Activated CD4-positive, alpha-beta memory T cell treated with anti-CD3 and anti-CD28 coated beads for 36 hours (primary cell): ENCODE measurements at regions not wholly inside any gene's neighbourhood (a gene's known extent, or its start where the extent isn't known, plus 50 kb on each side); places are given as distances from the start of the nearest gene placed in this dataset.
"Not testable (repeated sequence)": the region's sequence is repeated elsewhere in the genome, so short reads cannot be mapped to it uniquely, and the experiment has no call there.

Experiments used
- CTCF ChIA-PET: fragments of 350-600 bp; sonication (Branson Sonifier 250); formaldehyde crosslinking; loops from one replicate; lab custom pipeline; 2021; ENCODE audit warnings: antibody characterized with exemption, inconsistent platforms; lab: Charles Lee
- POLR2A ChIA-PET: fragments of 350-600 bp; sonication (Branson Sonifier 250); formaldehyde crosslinking; loops from one replicate; lab custom pipeline; 2021; ENCODE audit warnings: antibody characterized with exemption; lab: Charles Lee
- DNase-seq: peaks from one replicate; pipeline ENCODE4 v3.0.0-alpha.2; 2020
- H3K27ac Mint-ChIP-seq: one replicate; pipeline ENCODE4 v1.8.0; 2021; ENCODE audit warnings: mixed read lengths
- H3K27me3 Mint-ChIP-seq: one replicate; pipeline ENCODE4 v1.8.0; 2021; ENCODE audit warnings: mixed read lengths
- H3K36me3 Mint-ChIP-seq: one replicate; pipeline ENCODE4 v1.8.0; 2021; ENCODE audit warnings: mixed read lengths
- H3K4me1 Mint-ChIP-seq: one replicate; pipeline ENCODE4 v1.8.0; 2021; ENCODE audit warnings: low read depth, mixed read lengths
- H3K4me3 Mint-ChIP-seq: one replicate; pipeline ENCODE4 v1.8.0; 2021; ENCODE audit warnings: mild to moderate bottlenecking, mixed read lengths
- H3K9me3 Mint-ChIP-seq: one replicate; pipeline ENCODE4 v1.8.0; 2021; ENCODE audit warnings: mixed read lengths
- intact Hi-C: fragments of 100-400 bp; cut with micrococcal nuclease; formaldehyde crosslinking; loops from one replicate; pipeline ENCODE4 v1.15.1; 2023

DNA sequence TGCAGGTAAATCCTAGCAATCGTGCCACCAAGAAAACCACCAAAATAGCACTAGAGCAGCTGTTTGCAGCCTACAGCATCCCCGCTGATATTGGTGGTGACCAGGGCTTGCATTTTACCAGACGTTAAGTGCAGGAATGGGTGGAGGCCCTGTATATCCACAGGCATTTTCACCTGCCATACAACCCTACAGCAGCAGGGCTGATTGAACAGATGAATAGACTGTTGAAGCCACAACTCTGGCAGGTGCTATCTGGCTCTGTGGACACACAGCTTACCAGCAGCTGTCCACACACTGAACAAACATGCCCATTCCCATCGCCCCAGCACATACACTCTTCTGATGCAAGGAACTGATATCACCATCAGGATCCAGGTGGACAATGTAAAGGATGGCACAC lies 154.5 kb upstream of the APC start:
- H3K27ac Mint-ChIP-seq: no peak overlapping the region
- no peaks in the 10 kb centered on the region for H3K36me3 Mint-ChIP-seq
- peaks cover 9% of the 10 kb centered on the region for H3K27me3 Mint-ChIP-seq
- no peak for DNase-seq
- no peak overlapping the region for H3K4me3 Mint-ChIP-seq
- H3K4me1 Mint-ChIP-seq: no peaks in the 10 kb centered on the region
- ChIA-PET CTCF (no interaction called here), POLR2A (no interaction called here)
- H3K9me3 Mint-ChIP-seq: no peaks in the 10 kb centered on the region
- intact Hi-C loops: no loop called here

DNA sequence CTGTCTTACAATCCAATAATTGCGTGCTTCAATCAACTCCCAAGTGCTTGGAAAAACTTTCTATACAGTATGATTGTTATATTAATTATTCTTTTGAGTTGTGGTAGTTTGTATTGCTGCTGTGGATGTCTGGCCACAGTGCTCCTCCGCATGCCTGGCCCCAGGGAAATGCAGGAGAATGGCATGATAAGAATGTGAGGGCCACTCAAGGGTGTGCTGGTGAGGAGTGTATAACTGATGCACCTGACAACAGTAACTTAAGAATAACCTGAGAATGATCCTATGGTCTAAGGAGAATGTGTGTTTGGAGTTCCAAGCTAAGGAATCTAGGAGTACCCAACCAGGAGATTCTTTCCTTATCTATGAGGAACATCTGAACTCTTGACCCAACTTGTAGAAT lies 152.9 kb upstream of the APC start:
- Mint-ChIP-seq H3K27me3 (peaks cover 9% of the 10 kb centered on the region), H3K27ac (no peak overlapping the region), H3K4me3 (no peak overlapping the region), H3K36me3 (no peaks in the 10 kb centered on the region), H3K4me1 (no peaks in the 10 kb centered on the region), H3K9me3 (no peaks in the 10 kb centered on the region)
- CTCF ChIA-PET: no interaction called here
- intact Hi-C loops: no loop called here
- POLR2A ChIA-PET: no interaction called here
- no peak for DNase-seq

DNA sequence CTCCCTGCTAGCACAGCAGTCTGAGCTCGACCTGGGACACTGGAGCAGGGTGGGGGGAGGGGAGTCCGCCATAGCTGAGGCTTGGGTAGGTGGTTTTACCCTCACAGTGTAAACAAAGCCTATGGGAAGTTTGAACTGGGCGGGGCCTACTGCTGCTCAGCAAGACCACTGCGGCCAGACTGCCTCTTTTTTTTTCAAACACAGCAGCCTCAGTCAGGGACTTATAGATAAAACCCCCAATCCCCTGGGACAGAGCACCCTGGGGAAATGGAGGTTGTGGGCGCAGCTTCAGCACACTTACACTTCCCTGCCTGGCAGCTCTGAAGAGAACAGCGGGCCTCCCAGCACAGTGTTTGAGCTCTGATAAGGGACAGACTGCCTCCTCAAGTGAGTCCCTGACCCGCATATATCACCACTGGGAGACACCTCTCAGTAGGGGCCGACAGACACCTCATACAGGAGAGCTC lies 151.1 kb upstream of the APC start:
- no peaks in the 10 kb centered on the region for H3K36me3 Mint-ChIP-seq
- H3K4me1 Mint-ChIP-seq: no peaks in the 10 kb centered on the region
- H3K27me3 Mint-ChIP-seq: peaks cover 9% of the 10 kb centered on the region
- no peak overlapping the region for H3K27ac Mint-ChIP-seq
- CTCF ChIA-PET: no interaction called here
- H3K4me3 Mint-ChIP-seq: no peak overlapping the region
- POLR2A ChIA-PET: no interaction called here
- H3K9me3 Mint-ChIP-seq: peaks cover 3% of the 10 kb centered on the region
- no peak for DNase-seq
- intact Hi-C loops: no loop called here

DNA sequence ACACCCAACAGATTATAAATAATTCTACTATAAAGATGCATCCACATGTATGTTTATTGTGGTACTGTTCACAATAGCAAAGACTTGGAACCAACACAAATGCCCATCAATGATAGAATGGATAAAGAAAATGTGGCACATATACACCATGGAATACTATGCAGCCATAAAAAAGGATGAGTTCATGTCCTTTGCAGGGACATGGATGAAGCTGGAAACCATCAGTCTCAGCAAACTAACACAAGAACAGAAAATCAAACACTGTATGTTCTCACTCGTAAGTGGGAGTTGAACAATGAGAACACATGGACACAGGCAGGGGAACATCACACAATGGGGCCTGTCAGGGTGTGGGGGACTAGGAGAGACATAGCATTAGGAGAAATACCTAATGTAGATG lies 146.8 kb upstream of the APC start:
- H3K9me3 Mint-ChIP-seq, H3K27ac Mint-ChIP-seq, DNase-seq, H3K36me3 Mint-ChIP-seq, intact Hi-C loops, POLR2A ChIA-PET, CTCF ChIA-PET, H3K27me3 Mint-ChIP-seq, H3K4me3 Mint-ChIP-seq, H3K4me1 Mint-ChIP-seq: not testable (repeated sequence)

DNA sequence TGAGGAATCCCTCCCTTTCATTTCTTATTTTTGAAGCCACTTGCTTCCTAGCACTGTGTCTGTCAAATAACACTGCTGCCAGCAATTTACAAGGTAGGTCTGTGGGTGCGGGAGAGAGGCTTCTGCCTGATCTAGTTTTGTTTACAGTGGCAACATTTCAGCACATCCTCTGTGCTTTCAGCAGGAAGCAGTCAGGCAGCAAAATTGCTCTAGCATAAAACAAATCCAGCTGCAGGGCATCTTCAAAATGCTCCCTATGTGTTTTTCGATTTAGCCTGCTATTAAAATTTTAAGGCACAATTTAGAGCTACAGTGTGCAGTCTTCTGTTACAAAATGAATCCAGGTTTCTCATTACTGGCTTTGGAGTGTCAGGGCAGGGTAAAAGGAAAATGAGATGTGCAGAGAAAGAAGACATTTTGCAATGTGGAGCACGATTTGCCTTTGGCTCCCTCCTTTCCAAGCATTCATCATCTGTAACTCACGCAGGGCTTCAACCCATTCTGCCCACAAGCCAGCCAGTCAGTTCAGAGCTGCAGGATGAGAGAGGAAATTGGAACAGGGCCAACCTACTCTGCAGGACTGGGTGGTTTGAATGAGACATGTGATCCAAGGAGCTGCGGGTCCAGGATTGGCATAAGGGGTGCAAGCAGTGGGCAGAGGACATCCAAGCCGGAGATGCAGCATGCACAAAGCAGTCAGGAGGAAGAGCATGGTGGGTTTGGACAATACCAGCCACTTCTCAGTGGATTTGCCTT lies 143.4 kb upstream of the APC start:
- no peaks in the 10 kb centered on the region for H3K36me3 Mint-ChIP-seq
- H3K27ac Mint-ChIP-seq: no peak overlapping the region
- intact Hi-C loops: no loop called here
- H3K4me1 Mint-ChIP-seq: no peaks in the 10 kb centered on the region
- peaks cover 3% of the 10 kb centered on the region for H3K9me3 Mint-ChIP-seq
- ChIA-PET POLR2A (no interaction called here), CTCF (no interaction called here)
- peaks cover 9% of the 10 kb centered on the region for H3K27me3 Mint-ChIP-seq
- no peak overlapping the region for H3K4me3 Mint-ChIP-seq
- DNase-seq: no peak

DNA sequence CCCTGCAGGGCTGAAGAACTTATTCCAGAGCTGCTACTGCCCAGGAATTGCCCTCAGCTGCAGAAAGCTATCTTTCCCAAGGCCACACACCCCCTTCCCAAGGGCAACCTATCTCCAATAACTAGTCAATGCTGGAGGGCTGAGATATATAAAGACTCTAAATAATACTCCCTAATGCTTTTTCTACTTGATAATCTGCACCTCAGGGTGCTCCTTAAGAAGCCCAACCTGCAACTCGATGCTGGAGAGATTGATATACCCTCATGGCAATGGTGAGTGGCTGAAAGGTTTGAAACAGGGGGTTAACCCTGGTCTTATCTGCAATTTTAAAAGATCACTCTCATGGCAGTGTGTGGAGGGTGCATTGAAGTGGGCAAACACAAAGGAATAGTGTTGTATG lies 142.7 kb upstream of the APC start:
- Mint-ChIP-seq H3K36me3 (no peaks in the 10 kb centered on the region), H3K4me1 (no peaks in the 10 kb centered on the region), H3K4me3 (no peak overlapping the region), H3K27me3 (peaks cover 9% of the 10 kb centered on the region), H3K27ac (no peak overlapping the region), H3K9me3 (peaks cover 3% of the 10 kb centered on the region)
- intact Hi-C loops: no loop called here
- POLR2A ChIA-PET: no interaction called here
- no peak for DNase-seq
- CTCF ChIA-PET: no interaction called here

DNA sequence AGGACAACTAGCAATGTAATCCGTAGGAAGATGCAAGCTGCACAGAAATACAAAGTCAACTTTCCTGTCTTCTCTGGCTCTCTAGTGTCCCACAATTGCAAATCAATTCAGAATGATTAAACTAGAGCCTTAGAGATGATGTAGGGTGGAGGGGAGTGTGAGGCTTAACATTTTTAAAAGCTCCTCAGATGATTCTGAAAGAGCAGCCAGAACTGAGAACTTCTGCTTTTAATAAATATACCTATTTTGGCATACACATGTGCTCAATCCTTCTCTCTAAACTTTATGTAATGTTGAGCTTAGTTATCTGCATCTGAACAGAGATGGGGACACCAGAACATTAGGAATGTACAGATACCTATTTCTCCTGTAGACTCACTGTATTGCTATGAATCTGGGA lies 139.9 kb upstream of the APC start:
- Mint-ChIP-seq H3K36me3 (no peaks in the 10 kb centered on the region), H3K4me1 (no peaks in the 10 kb centered on the region), H3K9me3 (no peaks in the 10 kb centered on the region), H3K27me3 (peaks cover 9% of the 10 kb centered on the region), H3K4me3 (no peak overlapping the region), H3K27ac (no peak overlapping the region)
- DNase-seq: no peak
- CTCF ChIA-PET: interaction anchor here (0.6 kb wide), 1 partner anchor 315 kb away, joined by 4 read pairs; no protein-coding TSS in a partner anchor
- intact Hi-C loops: no loop called here
- POLR2A ChIA-PET: no interaction called here

DNA sequence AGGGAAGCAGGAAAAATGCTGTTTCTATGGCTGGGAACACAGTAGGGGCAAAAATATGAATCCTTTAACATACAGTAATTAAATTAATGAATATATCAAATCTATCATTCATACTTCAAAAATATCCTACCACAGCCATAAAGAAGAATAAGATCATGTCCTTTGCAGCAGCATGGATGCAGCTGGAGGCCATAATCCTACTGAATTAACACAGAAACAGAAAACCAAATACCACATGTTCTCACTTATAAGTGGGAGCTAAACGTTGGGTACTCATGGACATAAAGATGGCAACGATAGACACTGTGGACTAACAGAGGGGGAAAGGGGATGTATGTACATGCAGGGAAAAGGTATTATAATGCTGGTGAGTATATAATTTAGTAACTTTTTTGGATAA lies 137.2 kb upstream of the APC start:
- intact Hi-C loops, POLR2A ChIA-PET: not testable (repeated sequence)
- peaks cover 13% of the 10 kb centered on the region for H3K27me3 Mint-ChIP-seq

DNA sequence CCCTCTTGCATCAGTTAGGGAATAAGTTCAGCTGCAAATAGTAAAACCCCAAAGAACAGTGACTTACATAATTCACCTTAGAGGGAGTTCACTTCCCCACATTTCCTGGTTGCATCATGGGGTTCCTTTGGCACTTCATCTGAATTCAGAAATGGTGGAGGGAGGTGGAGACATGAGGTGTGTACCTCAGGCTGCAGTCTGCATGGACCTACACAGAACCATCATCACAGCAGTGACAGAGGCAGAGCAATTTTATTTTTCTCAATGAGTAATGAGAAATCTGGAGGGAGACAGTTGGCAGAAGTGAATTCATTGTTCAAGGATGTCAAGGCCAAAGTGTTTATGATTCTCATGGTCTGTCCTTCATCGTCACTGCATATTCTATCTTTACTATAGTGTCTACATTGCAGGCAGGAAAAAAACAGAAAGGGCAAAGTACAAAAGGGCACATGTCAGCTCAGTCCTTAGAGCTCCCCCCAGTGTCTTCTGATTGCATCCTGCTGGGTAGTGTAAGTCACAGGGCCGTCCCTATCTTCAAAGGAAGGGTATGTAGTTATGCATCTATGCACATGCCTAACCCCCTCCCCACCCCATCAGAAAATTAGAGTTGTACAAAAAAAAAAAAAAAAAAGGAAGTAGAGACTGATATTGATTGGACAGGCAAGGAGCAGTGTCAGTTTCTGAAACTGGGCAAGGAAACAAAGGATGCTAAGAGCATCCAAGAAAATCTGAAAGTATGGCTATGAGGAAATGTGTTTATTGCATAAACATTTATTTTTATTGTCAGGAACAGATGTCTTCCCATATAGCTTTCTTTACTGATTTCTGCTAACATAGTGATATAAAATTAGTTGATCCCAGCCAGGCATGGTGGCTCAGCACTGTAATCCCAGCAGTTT lies 132.7 kb upstream of the APC start:
- no peaks in the 10 kb centered on the region for H3K36me3 Mint-ChIP-seq
- intact Hi-C loops: no loop called here
- H3K27me3 Mint-ChIP-seq: peaks cover 10% of the 10 kb centered on the region
- ChIA-PET CTCF (interaction anchor here (1.2 kb wide), 1 partner anchor 54 kb away, joined by 3 read pairs; no protein-coding TSS in a partner anchor), POLR2A (no interaction called here)
- H3K9me3 Mint-ChIP-seq: no peaks in the 10 kb centered on the region
- no peaks in the 10 kb centered on the region for H3K4me1 Mint-ChIP-seq
- DNase-seq: no peak
- no peak overlapping the region for H3K27ac Mint-ChIP-seq
- no peak overlapping the region for H3K4me3 Mint-ChIP-seq

More for the DNA sequence above, 137.2 kb upstream of the APC start:
- H3K4me1 Mint-ChIP-seq, H3K36me3 Mint-ChIP-seq, H3K9me3 Mint-ChIP-seq, CTCF ChIA-PET, H3K27ac Mint-ChIP-seq, H3K4me3 Mint-ChIP-seq, DNase-seq: not testable (repeated sequence)

DNA sequence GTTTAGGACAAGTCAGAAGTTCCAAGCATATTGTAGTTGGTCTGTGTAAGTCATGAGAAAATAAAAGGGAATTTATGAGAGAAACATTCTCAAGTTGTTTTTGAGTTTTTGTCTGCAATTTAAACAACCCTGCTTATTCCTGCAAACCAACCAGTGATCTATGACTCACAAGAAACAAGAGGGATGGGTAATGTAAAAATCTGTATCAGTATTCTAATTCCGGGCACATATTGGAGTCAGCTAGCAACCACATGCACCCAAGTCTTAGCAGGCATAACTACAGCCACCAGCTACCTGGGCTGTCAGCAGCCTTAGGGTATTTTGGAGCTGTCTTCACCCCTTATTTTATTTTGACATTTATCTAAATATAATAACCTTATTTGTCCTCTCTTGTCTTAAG lies 128.7 kb upstream of the APC start:
- peaks cover 10% of the 10 kb centered on the region for H3K27me3 Mint-ChIP-seq
- intact Hi-C loops: no loop called here
- POLR2A ChIA-PET: no interaction called here
- no peaks in the 10 kb centered on the region for H3K9me3 Mint-ChIP-seq
- DNase-seq: no peak
- H3K4me3 Mint-ChIP-seq: no peak overlapping the region
- CTCF ChIA-PET: no interaction called here
- H3K27ac Mint-ChIP-seq: no peak overlapping the region
- no peaks in the 10 kb centered on the region for H3K4me1 Mint-ChIP-seq
- H3K36me3 Mint-ChIP-seq: no peaks in the 10 kb centered on the region

DNA sequence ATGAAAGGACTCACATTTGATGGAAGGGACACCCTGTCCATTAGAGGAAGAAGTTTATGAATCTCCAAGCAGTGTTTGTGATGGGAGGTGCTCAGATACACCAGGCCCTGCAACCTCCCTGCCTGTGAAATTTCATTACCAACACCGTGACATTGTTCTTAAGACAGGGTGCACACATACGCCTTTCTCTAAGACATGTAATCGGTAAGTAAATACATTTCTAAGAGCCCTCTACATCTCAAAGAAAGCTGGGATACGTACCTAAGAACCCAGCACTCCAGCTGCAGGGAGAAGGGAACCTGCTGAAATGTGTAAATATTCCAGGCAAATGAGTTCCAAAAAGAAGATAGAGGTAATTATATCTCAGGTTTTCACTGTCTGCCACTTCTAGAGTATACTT lies 125.0 kb upstream of the APC start:
- DNase-seq: no peak
- Mint-ChIP-seq H3K27me3 (no peaks in the 10 kb centered on the region), H3K4me1 (no peaks in the 10 kb centered on the region), H3K9me3 (no peaks in the 10 kb centered on the region), H3K27ac (no peak overlapping the region), H3K4me3 (no peak overlapping the region), H3K36me3 (no peaks in the 10 kb centered on the region)
- POLR2A ChIA-PET: no interaction called here
- CTCF ChIA-PET: no interaction called here
- intact Hi-C loops: no loop called here

DNA sequence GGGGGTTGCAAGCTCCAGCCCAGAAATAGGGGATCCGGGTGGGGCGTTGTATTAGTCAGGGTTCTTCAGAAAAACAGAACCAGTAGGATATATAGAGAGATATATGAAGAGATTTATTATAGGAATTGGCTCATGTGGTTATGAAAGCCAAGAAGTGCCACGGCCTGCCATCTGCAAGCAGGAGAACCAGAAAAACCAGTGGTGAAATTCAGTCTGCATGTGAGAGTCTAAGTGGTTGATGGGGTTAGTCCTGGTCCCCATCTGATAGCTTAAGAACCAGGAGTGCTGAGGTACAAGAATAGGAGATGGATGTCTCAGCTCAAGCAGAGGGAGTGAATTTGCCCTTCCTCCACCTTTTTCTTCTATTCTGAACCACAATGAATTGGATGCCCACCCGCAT lies 123.4 kb upstream of the APC start:
- Mint-ChIP-seq H3K4me3 (no peak overlapping the region), H3K4me1 (no peaks in the 10 kb centered on the region), H3K9me3 (no peaks in the 10 kb centered on the region), H3K27ac (no peak overlapping the region), H3K27me3 (no peaks in the 10 kb centered on the region), H3K36me3 (no peaks in the 10 kb centered on the region)
- ChIA-PET CTCF (interaction anchor here (1.7 kb wide), 1 partner anchor 144 kb away, joined by 4 read pairs; no protein-coding TSS in a partner anchor), POLR2A (no interaction called here)
- intact Hi-C loops: no loop called here
- DNase-seq: no peak
